ENCODE measurements at regions not wholly inside any gene's neighbourhood (a gene's known extent, or its start where the extent isn't known, plus 50 kb on each side); places are given as distances from the start of the nearest gene placed in this dataset.
A peak's percentile ranks its signal among the peaks of the same experiment; 100 is the strongest.
"Not testable (repeated sequence)": the region's sequence is repeated elsewhere in the genome, so short reads cannot be mapped to it uniquely, and the experiment has no call there.

GRCh38 chr11:69869311-69869939 is 50.2 kb upstream of the FGF3 start:
- POLR2A ChIA-PET = no interaction called here
- DNase-seq = no peak
- H3K9me3 Mint-ChIP-seq = peaks cover 0 to 5% (median 0%) of the 10 kb centered on the region in 9 donors

GRCh38 chr11:69870766-69871165 is 51.5 kb upstream of the FGF3 start:
- ATAC-seq = no peak
- H3K36me3 Mint-ChIP-seq = no peaks in the 10 kb centered on the region
- H3K9me3 Mint-ChIP-seq = peaks cover 0 to 5% (median 0%) of the 10 kb centered on the region in 9 donors
- no peak for DNase-seq
- H3K4me3 Mint-ChIP-seq = no peak overlapping the region
- no peak overlapping the region for H3K27ac Mint-ChIP-seq
- peaks cover 2 to 45% (median 22%) of the 10 kb centered on the region in 5 donors for H3K27me3 Mint-ChIP-seq
- POLR2A ChIA-PET = no interaction called here
- no peaks in the 10 kb centered on the region for H3K4me1 Mint-ChIP-seq

More at GRCh38 chr11:69869311-69869939, 50.2 kb upstream of the FGF3 start:
- Mint-ChIP-seq H3K4me1 (no peaks in the 10 kb centered on the region), H3K36me3 (no peaks in the 10 kb centered on the region), H3K27ac (no peak overlapping the region), H3K27me3 (peaks cover 5 to 56% (median 28%) of the 10 kb centered on the region in 5 donors), H3K4me3 (no peak overlapping the region)
- no peak for ATAC-seq

- Mint-ChIP-seq H3K4me3 (no peak overlapping the region), H3K4me1 (no peaks in the 10 kb centered on the region), H3K27ac (no peak overlapping the region), H3K9me3 (peaks cover 0 to 5% (median 0%) of the 10 kb centered on the region in 9 donors), H3K36me3 (no peaks in the 10 kb centered on the region), H3K27me3 (peaks cover 0 to 30% (median 12%) of the 10 kb centered on the region in 5 donors)
- DNase-seq (no peak), ATAC-seq (no peak)
- POLR2A ChIA-PET = no interaction called here
Measured at GRCh38 chr11:69873166-69874077, 54.2 kb upstream of the FGF3 start.

GRCh38 chr11:69874178-69874983 is 55.2 kb upstream of the FGF3 start:
- Mint-ChIP-seq H3K4me1 (no peaks in the 10 kb centered on the region), H3K27me3 (peaks cover 1 to 26% (median 8%) of the 10 kb centered on the region in 5 donors), H3K27ac (no peak overlapping the region), H3K4me3 (no peak overlapping the region), H3K36me3 (no peaks in the 10 kb centered on the region), H3K9me3 (peaks cover 0 to 5% (median 0%) of the 10 kb centered on the region in 9 donors)
- ATAC-seq (no peak), DNase-seq (no peak)
- POLR2A ChIA-PET = no interaction called here

GRCh38 chr11:69874984-69875624 is 55.9 kb upstream of the FGF3 start:
- no peaks in the 10 kb centered on the region for H3K36me3 Mint-ChIP-seq
- no peaks in the 10 kb centered on the region for H3K4me1 Mint-ChIP-seq
- DNase-seq = no peak
- peaks cover 0 to 5% (median 0%) of the 10 kb centered on the region in 9 donors for H3K9me3 Mint-ChIP-seq
- no peak overlapping the region for H3K4me3 Mint-ChIP-seq
- POLR2A ChIA-PET = no interaction called here
- no peak overlapping the region for H3K27ac Mint-ChIP-seq
- H3K27me3 Mint-ChIP-seq = peaks cover 1 to 24% (median 8%) of the 10 kb centered on the region in 5 donors
- ATAC-seq = no peak

- peaks cover 1 to 24% (median 9%) of the 10 kb centered on the region in 5 donors for H3K27me3 Mint-ChIP-seq
- H3K9me3 Mint-ChIP-seq = peaks cover 0 to 5% (median 0%) of the 10 kb centered on the region in 9 donors
- H3K4me1 Mint-ChIP-seq = no peaks in the 10 kb centered on the region
- no peaks in the 10 kb centered on the region for H3K36me3 Mint-ChIP-seq
- ATAC-seq (no peak), DNase-seq (no peak)
- POLR2A ChIA-PET = no interaction called here
- no peak overlapping the region for H3K27ac Mint-ChIP-seq
- no peak overlapping the region for H3K4me3 Mint-ChIP-seq
Measured at GRCh38 chr11:69876013-69876412, 56.8 kb upstream of the FGF3 start.

GRCh38 chr11:69877235-69877634 is 58.0 kb upstream of the FGF3 start:
- POLR2A ChIA-PET = no interaction called here
- DNase-seq (no peak), ATAC-seq (no peak)
- Mint-ChIP-seq H3K4me3 (no peak overlapping the region), H3K36me3 (no peaks in the 10 kb centered on the region), H3K27me3 (peaks cover 1 to 24% (median 12%) of the 10 kb centered on the region in 5 donors), H3K9me3 (no peaks in the 10 kb centered on the region), H3K27ac (no peak overlapping the region), H3K4me1 (no peaks in the 10 kb centered on the region)

GRCh38 chr11:69877704-69878103 is 58.5 kb upstream of the FGF3 start:
- H3K9me3 Mint-ChIP-seq, ATAC-seq, H3K27ac Mint-ChIP-seq, H3K4me1 Mint-ChIP-seq, H3K4me3 Mint-ChIP-seq, H3K36me3 Mint-ChIP-seq, POLR2A ChIA-PET: not testable (repeated sequence)
- peak in 1 of 10 donors; percentile 6 for DNase-seq
- H3K27me3 Mint-ChIP-seq = peaks cover 1 to 23% (median 11%) of the 10 kb centered on the region in 5 donors

GRCh38 chr11:69878144-69878883 is 59.1 kb upstream of the FGF3 start:
- Mint-ChIP-seq H3K27ac (no peak overlapping the region), H3K27me3 (peaks cover 1 to 20% (median 11%) of the 10 kb centered on the region in 5 donors), H3K9me3 (no peaks in the 10 kb centered on the region), H3K36me3 (no peaks in the 10 kb centered on the region), H3K4me3 (no peak overlapping the region), H3K4me1 (no peaks in the 10 kb centered on the region)
- peak in 1 of 10 donors; percentile 11 for DNase-seq
- ATAC-seq = no peak
- POLR2A ChIA-PET = no interaction called here

GRCh38 chr11:69878927-69879728 is 59.9 kb upstream of the FGF3 start:
- Mint-ChIP-seq H3K4me1 (no peaks in the 10 kb centered on the region), H3K9me3 (no peaks in the 10 kb centered on the region), H3K27me3 (peaks cover 1 to 20% (median 11%) of the 10 kb centered on the region in 5 donors), H3K27ac (no peak overlapping the region), H3K36me3 (no peaks in the 10 kb centered on the region), H3K4me3 (no peak overlapping the region)
- DNase-seq = no peak
- no peak for ATAC-seq
- POLR2A ChIA-PET = interaction anchor here (0.6 kb wide), 1 partner anchor 165 kb away, joined by 3 read pairs; no protein-coding TSS in a partner anchor

- Mint-ChIP-seq H3K9me3 (no peaks in the 10 kb centered on the region), H3K36me3 (no peaks in the 10 kb centered on the region), H3K4me1 (no peaks in the 10 kb centered on the region), H3K4me3 (no peak overlapping the region), H3K27me3 (peaks cover 1 to 20% (median 11%) of the 10 kb centered on the region in 5 donors), H3K27ac (no peak overlapping the region)
- DNase-seq (no peak), ATAC-seq (no peak)
- POLR2A ChIA-PET = interaction anchor here (0.6 kb wide), 1 partner anchor 165 kb away, joined by 3 read pairs; no protein-coding TSS in a partner anchor
Measured at GRCh38 chr11:69879729-69880005, 60.5 kb upstream of the FGF3 start.

Measured in naive thymus-derived CD8-positive, alpha-beta T cell (primary cell).